ENCODE measurements at regions not wholly inside any gene's neighbourhood (a gene's known extent, or its start where the extent isn't known, plus 50 kb on each side); places are given as distances from the start of the nearest gene placed in this dataset.

- no peaks in the 10 kb centered on the region for H3K36me3 ChIP-seq (replicated peaks; ENCODE audit: control insufficient read depth, insufficient read depth, low read length)
- no peaks in the 10 kb centered on the region; the same call in 1 of the 2 replicates for H3K27me3 ChIP-seq (ENCODE audit: control insufficient read depth, insufficient read depth, low read length)
- no peak overlapping the region for H3K4me3 ChIP-seq (ENCODE audit: insufficient read depth, low read depth, low read length)
- no peak for DNase-seq
These were observed 95.6 kb downstream of the SIK1 start for GRCh38 chr21:43331111-43331961.

- Histone ChIP-seq H3K36me3 (replicated peaks; ENCODE audit: control insufficient read depth, insufficient read depth, low read length) (no peaks in the 10 kb centered on the region), H3K27me3 (ENCODE audit: control insufficient read depth, insufficient read depth, low read length) (no peaks in the 10 kb centered on the region; the same call in 1 of the 2 replicates), H3K4me3 (ENCODE audit: insufficient read depth, low read depth, low read length) (no peak overlapping the region)
- no peak for DNase-seq
These were observed 96.5 kb downstream of the SIK1 start for GRCh38 chr21:43330306-43330881.

GRCh38 chr21:43329711-43330269 lies 97.1 kb downstream of the SIK1 start:
- Histone ChIP-seq H3K27me3 (ENCODE audit: control insufficient read depth, insufficient read depth, low read length) (no peaks in the 10 kb centered on the region; the same call in 1 of the 2 replicates), H3K4me3 (ENCODE audit: insufficient read depth, low read depth, low read length) (no peak overlapping the region), H3K36me3 (replicated peaks; ENCODE audit: control insufficient read depth, insufficient read depth, low read length) (no peaks in the 10 kb centered on the region)
- DNase-seq, result no peak

- Histone ChIP-seq H3K27me3 (ENCODE audit: control insufficient read depth, insufficient read depth, low read length) (no peaks in the 10 kb centered on the region; the same call in 1 of the 2 replicates), H3K4me3 (ENCODE audit: insufficient read depth, low read depth, low read length) (no peak overlapping the region), H3K36me3 (replicated peaks; ENCODE audit: control insufficient read depth, insufficient read depth, low read length) (no peaks in the 10 kb centered on the region)
- no peak for DNase-seq
These were observed 97.8 kb downstream of the SIK1 start for GRCh38 chr21:43328958-43329691.

- no peak overlapping the region for H3K4me3 ChIP-seq (ENCODE audit: insufficient read depth, low read depth, low read length)
- H3K36me3 ChIP-seq (replicated peaks; ENCODE audit: control insufficient read depth, insufficient read depth, low read length), result no peaks in the 10 kb centered on the region
- DNase-seq, result no peak
- H3K27me3 ChIP-seq (ENCODE audit: control insufficient read depth, insufficient read depth, low read length), result no peaks in the 10 kb centered on the region
These were observed 98.6 kb downstream of the SIK1 start for GRCh38 chr21:43328185-43328957.

- no peaks in the 10 kb centered on the region for H3K27me3 ChIP-seq (ENCODE audit: control insufficient read depth, insufficient read depth, low read length)
- H3K36me3 ChIP-seq (replicated peaks; ENCODE audit: control insufficient read depth, insufficient read depth, low read length), result no peaks in the 10 kb centered on the region
- H3K4me3 ChIP-seq (ENCODE audit: insufficient read depth, low read depth, low read length), result no peak overlapping the region
- no peak for DNase-seq
These were observed 100.8 kb downstream of the SIK1 start for GRCh38 chr21:43325968-43326715.

GRCh38 chr21:43325036-43325435 lies 101.9 kb downstream of the SIK1 start:
- no peak for DNase-seq
- Histone ChIP-seq H3K36me3 (replicated peaks; ENCODE audit: control insufficient read depth, insufficient read depth, low read length) (no peaks in the 10 kb centered on the region), H3K4me3 (ENCODE audit: insufficient read depth, low read depth, low read length) (no peak overlapping the region), H3K27me3 (ENCODE audit: control insufficient read depth, insufficient read depth, low read length) (no peaks in the 10 kb centered on the region)

GRCh38 chr21:43324596-43324995 lies 102.3 kb downstream of the SIK1 start:
- H3K27me3 ChIP-seq (ENCODE audit: control insufficient read depth, insufficient read depth, low read length), result no peaks in the 10 kb centered on the region
- DNase-seq, result no peak
- no peak overlapping the region for H3K4me3 ChIP-seq (ENCODE audit: insufficient read depth, low read depth, low read length)
- no peaks in the 10 kb centered on the region for H3K36me3 ChIP-seq (replicated peaks; ENCODE audit: control insufficient read depth, insufficient read depth, low read length)

GRCh38 chr21:43323244-43324005 lies 103.5 kb downstream of the SIK1 start:
- H3K36me3 ChIP-seq (replicated peaks; ENCODE audit: control insufficient read depth, insufficient read depth, low read length), result no peaks in the 10 kb centered on the region
- H3K27me3 ChIP-seq (ENCODE audit: control insufficient read depth, insufficient read depth, low read length), result no peaks in the 10 kb centered on the region
- no peak overlapping the region for H3K4me3 ChIP-seq (ENCODE audit: insufficient read depth, low read depth, low read length)
- no peak for DNase-seq

- no peaks in the 10 kb centered on the region for H3K27me3 ChIP-seq (ENCODE audit: control insufficient read depth, insufficient read depth, low read length)
- H3K36me3 ChIP-seq (replicated peaks; ENCODE audit: control insufficient read depth, insufficient read depth, low read length), result no peaks in the 10 kb centered on the region
- H3K4me3 ChIP-seq (ENCODE audit: insufficient read depth, low read depth, low read length), result no peak overlapping the region
- DNase-seq, result no peak
These were observed 104.1 kb downstream of the SIK1 start for GRCh38 chr21:43322805-43323204.

GRCh38 chr21:43322311-43322710 lies 104.6 kb downstream of the SIK1 start:
- no peak for DNase-seq

GRCh38 chr21:43321611-43322010 lies 105.3 kb downstream of the SIK1 start:
- Histone ChIP-seq H3K36me3 (replicated peaks; ENCODE audit: control insufficient read depth, insufficient read depth, low read length) (no peaks in the 10 kb centered on the region), H3K27me3 (ENCODE audit: control insufficient read depth, insufficient read depth, low read length) (no peaks in the 10 kb centered on the region), H3K4me3 (ENCODE audit: insufficient read depth, low read depth, low read length) (no peak overlapping the region)
- no peak for DNase-seq

More at GRCh38 chr21:43322311-43322710, 104.6 kb downstream of the SIK1 start:
- no peaks in the 10 kb centered on the region for H3K27me3 ChIP-seq (ENCODE audit: control insufficient read depth, insufficient read depth, low read length)
- H3K36me3 ChIP-seq (replicated peaks; ENCODE audit: control insufficient read depth, insufficient read depth, low read length), result no peaks in the 10 kb centered on the region
- H3K4me3 ChIP-seq (ENCODE audit: insufficient read depth, low read depth, low read length), result no peak overlapping the region

- no peak for DNase-seq
- Histone ChIP-seq H3K27me3 (ENCODE audit: control insufficient read depth, insufficient read depth, low read length) (no peaks in the 10 kb centered on the region), H3K4me3 (ENCODE audit: insufficient read depth, low read depth, low read length) (no peak overlapping the region)
These were observed 105.8 kb downstream of the SIK1 start for GRCh38 chr21:43321111-43321510.

More at GRCh38 chr21:43321111-43321510, 105.8 kb downstream of the SIK1 start:
- no peaks in the 10 kb centered on the region for H3K36me3 ChIP-seq (replicated peaks; ENCODE audit: control insufficient read depth, insufficient read depth, low read length)
